GM18907 (cell line): ENCODE measurements at regions not wholly inside any gene's neighbourhood (a gene's known extent, or its start where the extent isn't known, plus 50 kb on each side); places are given as distances from the start of the nearest gene placed in this dataset.
"Not testable (repeated sequence)": the region's sequence is repeated elsewhere in the genome, so short reads cannot be mapped to it uniquely, and the experiment has no call there.

ENCODE experiments used
- ATAC-seq: cut with Tn5 transposase; IDR thresholded peaks from one replicate; pipeline ENCODE4 v1.9.1; 2021; ENCODE audit warnings: mild to moderate bottlenecking, moderate library complexity; ENCODE audit not compliant: unreplicated experiment

- ATAC-seq, result no peak
Measured at GRCh38 chr6:77089776-77090175, 373.5 kb downstream of the HTR1B start.

DNA sequence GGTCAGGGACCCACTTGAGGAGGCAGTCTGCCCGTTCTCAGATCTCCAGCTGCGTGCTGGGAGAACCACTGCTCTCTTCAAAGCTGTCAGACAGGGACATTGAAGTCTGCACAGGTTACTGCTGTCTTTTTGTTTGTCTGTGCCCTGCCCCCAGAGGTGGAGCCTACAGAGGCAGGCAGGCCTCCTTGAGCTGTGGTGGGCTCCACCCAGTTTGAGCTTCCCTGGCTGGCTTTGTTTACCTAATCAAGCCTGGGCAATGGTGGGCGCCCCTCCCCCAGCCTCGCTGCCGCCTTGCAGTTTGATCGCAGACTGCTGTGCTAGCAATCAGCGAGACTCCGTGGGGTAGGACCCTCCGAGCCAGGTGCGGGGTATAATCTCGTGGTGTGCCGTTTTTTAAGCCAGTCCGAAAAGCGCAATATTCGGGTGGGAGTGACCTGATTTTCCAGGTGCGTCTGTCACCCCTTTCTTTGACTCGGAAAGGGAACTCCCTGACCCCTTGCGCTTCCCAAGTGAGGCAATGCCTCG is 375.4 kb downstream of the HTR1B start:
- ATAC-seq, result not testable (repeated sequence)

DNA sequence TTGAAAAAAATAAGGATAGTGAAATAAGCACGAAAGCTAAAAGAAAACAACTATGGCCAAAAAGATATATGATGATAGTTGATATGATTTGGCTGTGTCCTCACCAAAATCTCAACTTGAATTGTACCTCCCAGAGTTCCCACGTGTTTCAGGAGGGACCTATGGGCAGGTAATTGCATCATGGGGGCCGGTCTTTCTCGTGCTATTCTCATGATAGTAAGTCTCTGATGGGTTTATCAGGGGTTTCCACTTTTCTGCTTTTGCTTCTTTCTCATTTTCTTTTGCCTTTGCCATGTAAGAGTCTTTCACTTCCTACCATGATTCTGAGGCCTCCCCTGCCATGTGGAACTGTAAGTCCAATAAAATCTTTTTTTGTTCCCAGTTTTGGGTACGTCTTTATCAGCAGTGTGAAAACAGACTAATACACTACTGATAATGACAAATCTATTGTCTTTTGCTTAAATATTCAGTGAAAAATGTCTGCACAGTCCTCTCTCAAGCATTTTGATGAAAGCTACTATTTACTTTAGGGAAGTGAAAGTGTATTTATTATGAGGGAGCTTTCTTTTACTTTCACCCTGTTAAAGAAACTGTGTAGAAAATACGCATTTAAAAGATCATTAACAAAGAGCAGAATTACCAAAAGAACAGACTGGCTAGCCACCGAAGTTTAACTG is 389.1 kb downstream of the HTR1B start:
- ATAC-seq, result no peak

GRCh38 chr6:77073410-77073760 is 389.9 kb downstream of the HTR1B start:
- ATAC-seq, result no peak

GRCh38 chr6:77072694-77073409 is 390.4 kb downstream of the HTR1B start:
- ATAC-seq, result no peak

DNA sequence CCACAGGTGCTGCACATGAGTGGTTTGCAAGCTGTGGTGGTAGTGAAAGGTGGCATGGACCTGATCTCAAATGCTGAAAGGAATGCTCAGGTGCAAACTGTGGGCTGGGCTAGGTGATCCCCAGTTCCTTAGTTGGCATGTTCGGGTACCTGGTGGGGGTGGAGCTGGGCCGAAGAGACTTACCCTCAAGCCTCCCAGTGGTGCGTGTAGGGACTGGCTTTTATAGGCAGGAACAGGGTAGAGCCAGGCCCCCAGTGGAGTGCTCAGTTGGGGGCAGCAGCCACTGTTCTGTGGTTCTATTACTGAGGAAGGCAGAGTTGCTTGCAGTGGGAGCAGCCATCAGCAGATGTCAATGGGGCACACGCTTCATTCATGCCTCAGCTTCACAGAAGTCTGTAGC is 399.8 kb downstream of the HTR1B start:
- ATAC-seq, result no peak

GRCh38 chr6:77055711-77056110 is 407.6 kb downstream of the HTR1B start:
- no peak for ATAC-seq

- ATAC-seq, result no peak
Measured at GRCh38 chr6:77040568-77041195, 422.6 kb downstream of the HTR1B start.

DNA sequence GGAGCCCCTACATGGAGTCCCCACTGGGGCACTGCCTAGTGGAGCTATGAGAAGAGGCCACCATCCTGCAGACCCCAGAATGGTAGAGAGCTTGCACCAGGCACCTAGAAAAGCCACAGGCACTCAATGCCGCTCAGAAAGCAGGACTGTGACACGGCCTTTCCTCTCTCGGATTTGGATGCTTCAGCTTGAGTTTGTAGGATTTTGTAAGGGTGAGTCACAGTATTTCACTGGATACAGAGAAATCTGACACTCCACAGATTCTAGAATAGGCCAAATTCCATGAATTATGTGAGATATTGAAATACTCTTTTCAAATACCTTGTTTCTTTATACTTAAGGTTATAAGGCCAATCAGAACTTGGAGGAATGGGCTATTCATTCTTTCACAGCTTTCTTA is 424.5 kb downstream of the HTR1B start:
- ATAC-seq, result no peak

- ATAC-seq, result no peak
Measured at GRCh38 chr6:77037439-77037838, 425.9 kb downstream of the HTR1B start.

DNA sequence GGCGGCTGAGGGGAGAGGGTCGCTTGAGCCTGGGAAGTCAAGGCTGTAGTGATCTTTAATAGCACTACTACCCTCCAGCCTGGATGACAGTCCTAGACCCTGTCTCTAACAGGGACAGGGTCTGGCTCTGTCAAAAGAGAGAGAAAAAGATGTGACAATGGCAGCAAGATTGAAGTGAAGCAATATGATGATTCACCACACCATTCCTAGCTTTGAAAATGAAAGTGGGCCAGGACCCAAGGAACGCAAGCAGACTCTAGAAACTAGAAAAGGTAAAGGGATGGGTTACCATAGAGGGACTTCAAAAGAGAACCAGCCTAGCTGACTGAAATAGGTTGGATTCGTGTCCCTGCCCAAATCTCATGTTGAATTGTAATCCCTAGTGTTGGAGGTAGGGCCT is 426.9 kb downstream of the HTR1B start:
- ATAC-seq, result no peak

GRCh38 chr6:77034161-77034560 is 429.1 kb downstream of the HTR1B start:
- ATAC-seq, result no peak

- ATAC-seq, result no peak
Measured at GRCh38 chr6:77030929-77031674, 432.2 kb downstream of the HTR1B start.

DNA sequence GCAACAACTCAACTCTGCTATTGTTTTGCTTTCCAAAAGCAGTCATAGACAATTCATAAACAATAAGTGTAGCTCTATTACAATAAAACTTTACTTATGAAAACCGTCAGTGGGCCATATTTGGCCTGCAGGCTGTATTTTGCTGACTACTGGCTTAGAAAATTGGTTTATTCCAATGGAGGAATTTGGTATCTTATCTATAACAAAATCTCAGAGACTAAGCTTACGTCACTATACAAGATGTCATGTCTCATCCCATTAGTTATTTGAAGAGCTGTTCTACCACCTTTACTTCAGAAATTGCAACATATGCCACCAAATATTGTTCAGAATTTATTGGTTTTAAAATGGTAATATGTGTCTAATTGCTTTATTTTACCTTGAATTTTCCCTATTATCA is 436.9 kb downstream of the HTR1B start:
- ATAC-seq, result no peak

- no peak for ATAC-seq
Measured at GRCh38 chr6:77025736-77026223, 437.5 kb downstream of the HTR1B start.

- no peak for ATAC-seq
Measured at GRCh38 chr6:77021778-77022177, 441.5 kb downstream of the HTR1B start.

- no peak for ATAC-seq
Measured at GRCh38 chr6:77021232-77021631, 442.1 kb downstream of the HTR1B start.

DNA sequence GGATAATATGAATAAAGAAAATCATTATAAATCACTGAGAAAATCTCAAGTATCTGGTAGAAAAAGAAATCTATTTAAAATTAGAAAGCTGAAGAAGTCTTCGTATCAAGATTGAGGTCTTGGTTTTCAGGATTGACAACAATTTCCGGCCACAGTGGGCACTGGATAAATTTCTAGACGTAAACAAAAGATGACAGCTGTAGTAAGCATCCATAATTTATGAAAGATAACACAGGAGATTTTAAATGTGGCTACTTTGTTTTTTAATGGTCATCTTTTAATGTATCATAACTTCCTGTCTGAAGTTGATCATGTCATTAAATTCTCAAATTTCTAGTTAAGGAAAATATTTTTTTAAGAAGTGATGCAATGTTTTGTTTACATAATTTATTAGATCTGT is 444.2 kb downstream of the HTR1B start:
- no peak for ATAC-seq

DNA sequence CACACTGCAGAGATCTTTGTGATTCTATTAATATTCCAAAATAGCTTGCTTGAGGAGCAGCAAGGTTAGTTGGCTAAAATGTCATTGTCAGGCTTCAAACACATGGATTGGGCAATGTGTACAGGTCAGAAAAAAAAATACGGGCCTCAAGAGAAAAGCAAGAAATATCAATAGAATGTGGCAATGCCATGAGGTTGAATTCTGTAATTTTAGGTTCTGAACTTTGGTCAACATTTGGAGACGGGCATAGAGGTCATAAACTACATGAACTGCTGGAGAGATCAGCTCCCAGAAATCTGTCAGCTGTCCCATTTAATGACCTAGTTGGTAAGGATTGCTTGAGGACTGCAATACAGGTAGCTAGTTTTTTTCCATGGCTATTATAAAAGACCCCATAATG is 445.8 kb downstream of the HTR1B start:
- ATAC-seq, result no peak

GRCh38 chr6:77015350-77015749 is 447.9 kb downstream of the HTR1B start:
- ATAC-seq, result no peak

GRCh38 chr6:77011929-77012545 is 451.3 kb downstream of the HTR1B start:
- no peak for ATAC-seq
